Lower leg skin (tissue), 4 donors: ENCODE measurements at regions not wholly inside any gene's neighbourhood (a gene's known extent, or its start where the extent isn't known, plus 50 kb on each side); places are given as distances from the start of the nearest gene placed in this dataset.
A peak's percentile ranks its signal among the peaks of the same experiment; 100 is the strongest.
"Not testable (repeated sequence)": the region's sequence is repeated elsewhere in the genome, so short reads cannot be mapped to it uniquely, and the experiment has no call there.

Experiments
- DNase-seq, 2 donors: peaks; one replicate each; pipeline ENCODE4 v3.0.0-alpha.2; 2019; ENCODE audit warnings: low spot score in 2 of 2
- H3K4me3 ChIP-seq: fragments of 200-600 bp; sonication (generic); 2 replicates; pipeline ENCODE4 v1.5.1; 2017; ENCODE audit warnings: mild to moderate bottlenecking, low read depth; ENCODE audit not compliant: poor library complexity, severe bottlenecking
- POLR2A ChIP-seq, 2 donors: fragments of 450-650 bp; IDR thresholded peaks; one replicate each; pipeline ENCODE4 v1.6.1; 2016 to 2017; ENCODE audit warnings: antibody characterized with exemption in 2 of 2, mild to moderate bottlenecking in 1 of 2, moderate library complexity in 1 of 2
- WGBS, 2 donors: methylation state at CpG; one replicate each; pipeline ENCODE4 v1.1.5; 2018; 5-methylcytosine and 5-hydroxymethylcytosine counted together
- intact Hi-C: fragments of 100-400 bp; cut with DNase I; formaldehyde crosslinking; loops from one replicate; pipeline ENCODE4 v1.15.0; 2023; ENCODE audit warnings: low total_unique reads
- TF ChIP-seq, protein P1 (sequence below), 3 donors: fragments of 450-650 bp; IDR thresholded peaks; one replicate each; pipeline ENCODE4 v1.5.1; 2016; ENCODE audit warnings: antibody characterized with exemption in 3 of 3, mild to moderate bottlenecking in 3 of 3, moderate library complexity in 2 of 3

DNA sequence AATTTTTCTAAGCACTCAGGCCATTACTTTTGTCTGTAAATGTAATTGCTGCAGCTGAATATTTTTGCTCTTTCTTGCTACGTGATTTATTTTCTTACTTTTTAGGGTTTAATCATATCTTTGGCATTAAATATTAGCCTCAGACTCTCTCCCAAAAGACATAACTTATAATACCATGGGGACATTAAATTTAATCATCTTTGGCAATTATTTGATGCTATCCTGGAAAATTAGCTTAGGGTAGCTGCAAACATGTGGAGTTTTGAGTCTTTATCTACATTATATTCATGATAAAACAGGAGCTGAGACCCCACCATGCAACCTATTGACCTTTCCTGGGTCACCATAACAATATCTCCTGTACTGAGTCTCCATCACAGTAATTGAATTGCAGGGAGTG lies 59.1 kb upstream of the EDAR start:
- H3K4me3 ChIP-seq, result no peak overlapping the region
- 71% methylated on average over 1 of the region's 1 CpG for WGBS, 2 donors
- no peak for DNase-seq
- TF ChIP-seq, protein P1, sequence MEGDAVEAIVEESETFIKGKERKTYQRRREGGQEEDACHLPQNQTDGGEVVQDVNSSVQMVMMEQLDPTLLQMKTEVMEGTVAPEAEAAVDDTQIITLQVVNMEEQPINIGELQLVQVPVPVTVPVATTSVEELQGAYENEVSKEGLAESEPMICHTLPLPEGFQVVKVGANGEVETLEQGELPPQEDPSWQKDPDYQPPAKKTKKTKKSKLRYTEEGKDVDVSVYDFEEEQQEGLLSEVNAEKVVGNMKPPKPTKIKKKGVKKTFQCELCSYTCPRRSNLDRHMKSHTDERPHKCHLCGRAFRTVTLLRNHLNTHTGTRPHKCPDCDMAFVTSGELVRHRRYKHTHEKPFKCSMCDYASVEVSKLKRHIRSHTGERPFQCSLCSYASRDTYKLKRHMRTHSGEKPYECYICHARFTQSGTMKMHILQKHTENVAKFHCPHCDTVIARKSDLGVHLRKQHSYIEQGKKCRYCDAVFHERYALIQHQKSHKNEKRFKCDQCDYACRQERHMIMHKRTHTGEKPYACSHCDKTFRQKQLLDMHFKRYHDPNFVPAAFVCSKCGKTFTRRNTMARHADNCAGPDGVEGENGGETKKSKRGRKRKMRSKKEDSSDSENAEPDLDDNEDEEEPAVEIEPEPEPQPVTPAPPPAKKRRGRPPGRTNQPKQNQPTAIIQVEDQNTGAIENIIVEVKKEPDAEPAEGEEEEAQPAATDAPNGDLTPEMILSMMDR (IDR thresholded peaks at IDR 0.05), result no peak
- TF ChIP-seq POLR2A (IDR thresholded peaks at IDR 0.05), result no peak
- intact Hi-C loops, result no loop called here

- peak in 1 of 2 donors; percentile 61 for DNase-seq
- 91% methylated on average over 5 of the region's 5 CpGs for WGBS, 2 donors
- intact Hi-C loops, H3K4me3 ChIP-seq: not testable (repeated sequence)
Measured at GRCh38 chr2:109047569-109047968, 58.5 kb upstream of the EDAR start.

- TF ChIP-seq POLR2A (IDR thresholded peaks at IDR 0.05), result no peak
- TF ChIP-seq, protein P1 (IDR thresholded peaks at IDR 0.05), result no peak
- intact Hi-C loops, result no loop called here
- 60 to 68% methylated on average over 4 of the region's 4 CpGs for WGBS, 2 donors
- peak in 1 of 2 donors; percentile 72 for DNase-seq
- no peak overlapping the region for H3K4me3 ChIP-seq
Measured at GRCh38 chr2:109046925-109047508, 58.0 kb upstream of the EDAR start.

DNA sequence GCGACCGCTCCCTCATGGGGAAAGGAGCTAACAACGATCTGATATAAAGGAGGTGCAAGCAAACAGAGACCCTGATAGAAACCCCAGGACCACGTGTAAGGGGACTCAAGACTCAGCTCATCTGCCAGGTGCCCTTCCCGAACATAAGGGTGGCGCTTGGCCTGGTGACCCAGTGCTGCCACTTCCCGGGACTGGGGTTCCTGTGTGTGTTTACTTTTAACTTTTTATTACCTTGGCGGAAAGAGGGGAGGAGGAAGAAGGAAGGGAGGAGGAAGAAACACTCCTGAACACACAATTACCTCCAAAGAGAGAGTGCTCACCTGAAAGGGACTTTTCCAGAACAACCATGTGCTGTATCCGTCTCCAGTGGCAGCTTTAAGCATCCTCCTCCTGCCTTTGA lies 56.5 kb upstream of the EDAR start:
- no peak overlapping the region for H3K4me3 ChIP-seq
- DNase-seq, result peak in 1 of 2 donors; percentile 43
- 70 to 81% methylated on average over 8 to 9 of the region's 9 CpGs for WGBS, 2 donors
- TF ChIP-seq, protein P1 (IDR thresholded peaks at IDR 0.05), result no peak
- TF ChIP-seq POLR2A (IDR thresholded peaks at IDR 0.05), result no peak
- intact Hi-C loops, result no loop called here

GRCh38 chr2:109038992-109039391 lies 50.0 kb upstream of the EDAR start:
- TF ChIP-seq POLR2A (IDR thresholded peaks at IDR 0.05), result no peak
- TF ChIP-seq, protein P1 (IDR thresholded peaks at IDR 0.05), result no peak
- WGBS, 2 donors, result 72 to 78% methylated on average over 4 of the region's 4 CpGs
- no peak overlapping the region for H3K4me3 ChIP-seq
- intact Hi-C loops, result no loop called here
- peak in 1 of 2 donors; percentile 36 for DNase-seq
